Fibroblast of lung (primary cell): ENCODE measurements at regions not wholly inside any gene's neighbourhood (a gene's known extent, or its start where the extent isn't known, plus 50 kb on each side); places are given as distances from the start of the nearest gene placed in this dataset.

ENCODE experiments used
- EZH2 ChIP-seq: IDR thresholded peaks from 2 replicates; pipeline ENCODE4 v1.5.1; 2012; ENCODE audit warnings: low read length, control low read depth, mild to moderate bottlenecking; ENCODE audit errors: missing control alignments
- TF ChIP-seq, protein P1 (sequence below), 2 donors: IDR thresholded peaks in 1 of 2; conservative IDR thresholded peaks in 1 of 2; 1 replicate in 1 of 2; 2 replicates in 1 of 2; pipeline ENCODE4 v1.5.1; 2011 to 2012; ENCODE audit warnings: low read length in 2 of 2, control low read depth in 1 of 2, inconsistent platforms in 1 of 2, low read depth in 1 of 2, mild to moderate bottlenecking in 1 of 2

DNA sequence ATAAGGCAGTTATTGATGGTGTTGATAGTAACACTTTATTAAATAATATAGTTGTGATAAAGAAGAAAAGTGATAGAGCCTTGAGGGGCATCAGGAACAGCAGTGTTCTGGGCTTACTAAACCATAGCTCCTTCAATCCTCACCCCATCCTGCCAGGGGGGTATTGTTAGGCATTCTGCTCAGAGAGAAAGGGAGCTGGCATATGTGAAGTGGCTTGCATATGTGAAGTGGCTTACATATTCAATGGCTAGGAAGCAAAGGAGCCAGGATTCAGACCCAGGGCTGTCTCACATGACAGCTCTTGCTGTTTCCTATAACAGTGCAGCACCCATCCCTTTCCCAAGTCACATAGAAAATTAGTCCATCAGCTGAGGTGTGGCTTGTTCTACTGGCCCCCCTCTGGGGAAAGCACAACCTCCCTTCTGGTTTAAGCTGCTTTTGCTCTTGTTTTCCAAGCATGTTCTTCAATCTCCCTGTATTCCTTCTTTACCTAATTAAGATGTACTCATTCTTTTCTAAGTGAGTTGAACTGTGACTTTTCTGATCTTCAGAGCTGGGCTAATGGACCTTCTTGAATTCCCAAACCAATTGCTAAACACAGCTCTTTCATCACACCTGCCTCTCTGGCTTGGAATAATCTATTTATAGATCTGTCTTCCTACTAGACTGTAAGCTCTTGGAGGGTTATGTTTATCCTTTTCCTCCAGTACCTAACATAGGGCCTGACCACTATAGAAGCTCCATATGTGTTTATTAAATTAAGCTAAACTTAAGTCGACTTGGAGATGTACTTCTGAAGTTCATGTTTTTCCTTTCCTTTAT, 108.7 kb upstream of the GLI3 start:
- TF ChIP-seq, protein P1, sequence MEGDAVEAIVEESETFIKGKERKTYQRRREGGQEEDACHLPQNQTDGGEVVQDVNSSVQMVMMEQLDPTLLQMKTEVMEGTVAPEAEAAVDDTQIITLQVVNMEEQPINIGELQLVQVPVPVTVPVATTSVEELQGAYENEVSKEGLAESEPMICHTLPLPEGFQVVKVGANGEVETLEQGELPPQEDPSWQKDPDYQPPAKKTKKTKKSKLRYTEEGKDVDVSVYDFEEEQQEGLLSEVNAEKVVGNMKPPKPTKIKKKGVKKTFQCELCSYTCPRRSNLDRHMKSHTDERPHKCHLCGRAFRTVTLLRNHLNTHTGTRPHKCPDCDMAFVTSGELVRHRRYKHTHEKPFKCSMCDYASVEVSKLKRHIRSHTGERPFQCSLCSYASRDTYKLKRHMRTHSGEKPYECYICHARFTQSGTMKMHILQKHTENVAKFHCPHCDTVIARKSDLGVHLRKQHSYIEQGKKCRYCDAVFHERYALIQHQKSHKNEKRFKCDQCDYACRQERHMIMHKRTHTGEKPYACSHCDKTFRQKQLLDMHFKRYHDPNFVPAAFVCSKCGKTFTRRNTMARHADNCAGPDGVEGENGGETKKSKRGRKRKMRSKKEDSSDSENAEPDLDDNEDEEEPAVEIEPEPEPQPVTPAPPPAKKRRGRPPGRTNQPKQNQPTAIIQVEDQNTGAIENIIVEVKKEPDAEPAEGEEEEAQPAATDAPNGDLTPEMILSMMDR (conservative IDR thresholded peaks at IDR 0.05 in 1 of 2, IDR thresholded peaks at IDR 0.05 in 1 of 2; ENCODE audit: low read depth in 1 of 2, low read length in 2 of 2): no peak
- TF ChIP-seq EZH2: no peak
